Inferior parietal cortex (tissue), 1 donor: ENCODE measurements at regions not wholly inside any gene's neighbourhood (a gene's known extent, or its start where the extent isn't known, plus 50 kb on each side); places are given as distances from the start of the nearest gene placed in this dataset.

Experiments
- DNase-seq: peaks from one replicate; pipeline ENCODE4 v3.0.0-alpha.2; 2016; ENCODE audit errors: extremely low spot score

DNA sequence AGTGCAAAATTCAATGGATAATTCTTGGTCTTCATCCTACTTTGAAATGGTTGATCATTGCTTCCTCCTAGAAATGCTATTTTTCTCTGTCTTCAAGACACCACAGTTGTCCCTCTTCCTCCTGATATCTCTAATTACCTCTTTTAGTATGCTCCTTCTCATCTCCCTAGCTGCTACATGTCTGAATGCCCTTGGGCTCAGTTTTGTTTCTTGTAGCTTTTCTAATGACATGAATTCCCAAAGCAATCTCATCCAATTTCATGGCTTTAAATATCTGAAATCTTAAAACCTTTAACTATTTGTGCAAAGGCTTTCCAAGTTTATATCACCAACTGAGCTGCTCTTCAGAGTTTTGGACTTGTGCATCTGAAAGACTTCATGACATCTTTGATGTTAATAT lies 120.2 kb upstream of the RGS17 start:
- no peak for DNase-seq

DNA sequence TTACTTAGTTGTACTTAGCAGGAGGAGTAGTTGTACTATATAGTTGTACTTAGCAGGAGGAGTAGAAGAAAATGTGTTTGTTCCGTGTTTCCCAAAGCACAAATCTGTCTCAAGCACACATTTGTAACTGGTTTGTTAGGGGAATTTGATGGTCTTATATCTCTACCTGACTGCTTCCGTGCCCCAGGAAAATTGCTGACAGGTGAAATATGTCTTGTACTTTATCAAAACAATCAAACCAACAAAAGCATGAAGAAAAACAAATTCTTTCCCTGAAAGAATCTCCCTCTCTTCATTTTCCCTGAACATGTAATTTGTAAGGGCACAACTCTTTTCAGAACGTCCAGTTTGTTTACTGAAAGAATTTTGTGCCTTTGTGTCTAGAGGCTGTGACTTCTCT lies 106.6 kb upstream of the RGS17 start:
- DNase-seq = no peak

DNA sequence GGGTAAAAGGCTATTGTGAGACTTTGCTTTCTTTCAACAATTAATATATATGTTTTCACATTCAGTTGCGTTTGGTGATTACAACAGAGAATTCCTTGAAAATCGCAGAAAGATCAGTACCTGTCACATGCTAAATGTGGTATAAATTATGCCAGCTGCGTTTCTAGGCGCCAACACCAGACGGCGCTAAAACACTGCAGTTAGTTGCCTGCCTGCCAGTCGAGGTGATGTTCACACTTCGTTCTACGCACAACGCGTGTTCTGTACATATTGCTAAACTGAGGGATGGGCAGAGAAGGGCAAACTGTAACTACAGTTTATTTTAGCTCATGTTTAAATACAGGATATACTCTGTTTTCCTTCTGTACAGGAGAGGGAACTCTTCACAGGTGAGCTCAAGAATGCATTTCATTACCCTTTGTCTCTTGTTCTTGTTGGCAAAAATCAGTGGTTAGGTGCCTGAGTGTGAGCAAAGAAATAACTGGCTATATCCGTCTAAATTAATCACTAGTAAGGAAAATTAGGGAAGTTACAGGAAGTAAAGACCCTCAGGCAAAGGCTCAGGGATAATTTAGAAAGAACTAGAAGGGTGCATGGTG lies 100.1 kb upstream of the RGS17 start:
- DNase-seq = peak; percentile 73

DNA sequence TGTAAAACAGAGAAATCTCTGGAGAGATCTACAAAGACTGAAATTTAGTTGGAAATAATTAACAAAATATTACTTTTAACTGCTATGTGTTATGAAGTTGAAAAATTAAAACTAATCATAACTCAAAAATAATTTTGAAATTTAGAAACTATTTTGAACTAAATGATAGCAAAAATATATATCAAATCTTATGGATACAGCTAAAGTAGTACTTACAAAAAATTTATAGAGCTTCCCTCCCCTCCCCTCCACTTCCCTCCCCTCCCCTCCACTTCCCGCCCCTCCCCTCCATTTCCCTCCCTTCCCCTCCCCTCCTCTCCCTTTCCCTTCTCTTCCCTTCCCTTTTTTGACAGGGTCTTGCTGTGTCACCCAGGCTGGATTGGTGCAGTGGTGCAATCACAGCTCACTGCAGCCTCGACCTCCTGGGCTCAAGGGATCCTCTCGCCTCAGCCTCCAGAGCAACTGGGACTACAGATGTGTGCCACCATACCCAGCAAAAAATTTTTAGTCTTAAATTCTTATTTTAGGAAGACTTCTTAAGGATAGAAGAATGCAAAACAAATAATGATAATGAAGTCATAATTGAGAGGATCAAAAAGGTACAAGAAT lies 87.2 kb upstream of the RGS17 start:
- DNase-seq = no peak

DNA sequence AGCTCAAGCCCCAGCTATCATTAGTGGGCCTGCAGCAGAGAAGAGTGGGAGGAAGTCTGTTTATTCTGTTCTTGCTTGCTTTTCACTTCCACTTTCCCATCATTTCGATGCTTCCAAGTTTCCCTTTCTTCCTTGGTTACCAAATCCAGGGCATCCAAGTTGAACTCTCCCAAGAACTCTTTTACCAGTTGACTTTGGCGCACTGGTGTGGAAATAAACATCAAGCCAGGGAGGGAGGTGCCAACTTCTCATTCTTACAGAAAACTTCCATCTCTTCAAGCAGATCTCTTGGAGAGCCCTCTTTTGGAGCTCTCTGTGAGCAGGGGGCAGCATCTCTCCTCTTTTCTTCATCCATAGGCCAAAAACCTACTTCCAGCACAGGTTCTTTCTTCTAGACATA lies 85.7 kb upstream of the RGS17 start:
- DNase-seq = no peak

DNA sequence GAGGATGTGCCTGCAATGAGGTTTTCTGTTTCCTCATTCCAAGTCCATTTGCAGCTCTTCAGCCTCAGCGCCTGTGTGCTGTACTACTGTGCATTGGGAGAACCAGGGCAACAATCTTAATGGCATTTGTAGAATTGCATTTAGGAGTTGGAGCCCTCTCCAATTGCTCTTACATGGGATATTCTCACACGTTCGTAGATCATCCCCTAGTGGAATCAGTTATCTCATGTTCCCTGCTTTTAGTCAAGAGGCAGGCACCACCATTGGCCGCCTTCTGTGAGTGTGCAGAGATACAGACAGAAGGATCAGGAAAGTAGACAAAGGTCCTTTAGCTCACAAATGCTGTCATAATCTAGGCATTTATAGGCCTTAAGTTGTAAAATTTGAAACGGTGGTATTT lies 84.2 kb upstream of the RGS17 start:
- no peak for DNase-seq

DNA sequence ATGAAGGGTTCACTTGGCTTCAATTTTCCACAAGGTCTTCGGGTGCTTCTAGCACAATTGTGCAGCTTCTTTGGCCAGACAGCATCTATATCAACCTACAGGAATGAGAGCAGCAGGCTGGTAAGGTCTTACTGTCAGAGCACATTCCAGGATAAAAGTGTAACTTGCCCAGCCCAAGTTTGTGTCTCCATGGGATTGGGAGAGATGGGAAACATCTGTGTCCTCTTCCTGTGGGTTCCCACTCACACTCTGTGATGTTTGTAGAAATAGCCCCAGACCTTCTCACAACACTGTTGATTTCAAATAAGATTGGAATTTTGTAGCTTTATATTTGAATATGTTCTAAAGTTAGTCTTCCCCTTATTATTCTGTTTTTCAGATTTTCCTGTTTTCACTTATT lies 83.4 kb upstream of the RGS17 start:
- DNase-seq = no peak

DNA sequence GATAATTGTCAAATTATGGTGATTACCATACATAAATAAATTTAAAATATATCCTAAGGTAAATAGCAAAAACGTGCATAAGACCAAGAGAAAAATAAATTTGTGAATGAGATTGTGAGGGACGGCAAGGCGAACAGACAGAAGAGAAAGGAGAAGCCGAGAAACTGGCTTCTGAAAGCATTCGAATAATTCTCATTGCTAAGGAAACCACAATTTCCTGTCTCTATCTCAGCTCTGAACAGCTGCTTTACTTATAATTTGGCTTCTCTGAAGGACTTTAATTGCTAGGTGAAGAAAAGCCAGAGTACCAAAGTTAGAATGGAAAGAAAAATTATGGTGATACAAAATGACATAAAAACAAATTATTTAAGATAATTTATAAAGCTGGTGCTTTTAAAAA lies 79.0 kb upstream of the RGS17 start:
- no peak for DNase-seq

DNA sequence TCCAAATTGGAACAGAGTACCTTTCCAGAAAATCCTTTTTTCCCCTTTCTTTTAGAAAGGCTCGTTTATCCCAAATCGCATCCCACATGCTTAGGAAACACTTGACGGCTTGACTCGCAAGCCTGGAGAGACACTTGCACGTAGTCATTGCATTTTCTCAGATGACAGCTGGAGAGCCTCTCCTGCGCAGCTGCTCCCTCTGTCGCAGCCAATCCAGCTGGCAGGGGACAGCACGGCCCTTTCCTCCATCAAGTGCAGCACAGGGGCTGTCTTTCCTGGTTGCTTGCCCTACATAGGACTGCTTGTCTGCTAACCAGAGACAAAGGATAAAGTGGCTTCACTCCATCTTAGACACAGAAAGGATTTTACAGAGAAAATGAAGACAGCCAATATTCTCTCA lies 77.6 kb upstream of the RGS17 start:
- peak; percentile 9 for DNase-seq

DNA sequence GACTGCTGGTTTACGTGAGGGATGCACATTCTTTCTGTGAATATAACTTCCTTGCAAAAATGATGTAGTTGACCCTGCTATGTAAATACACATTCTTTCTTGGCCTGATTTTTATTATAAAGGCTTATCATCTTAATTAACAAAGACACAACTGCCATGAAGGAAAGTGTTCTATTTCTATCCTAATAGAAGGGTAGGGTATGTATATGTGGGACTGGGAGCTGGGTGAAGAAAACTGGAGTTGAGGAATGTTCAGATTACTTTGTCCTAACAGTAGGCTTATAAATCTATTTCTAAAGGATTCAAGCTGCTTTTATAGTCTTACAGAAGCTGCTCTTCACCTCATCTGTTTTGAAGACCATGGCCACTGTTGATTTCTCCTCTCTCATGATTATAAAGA lies 76.5 kb upstream of the RGS17 start:
- DNase-seq = no peak

DNA sequence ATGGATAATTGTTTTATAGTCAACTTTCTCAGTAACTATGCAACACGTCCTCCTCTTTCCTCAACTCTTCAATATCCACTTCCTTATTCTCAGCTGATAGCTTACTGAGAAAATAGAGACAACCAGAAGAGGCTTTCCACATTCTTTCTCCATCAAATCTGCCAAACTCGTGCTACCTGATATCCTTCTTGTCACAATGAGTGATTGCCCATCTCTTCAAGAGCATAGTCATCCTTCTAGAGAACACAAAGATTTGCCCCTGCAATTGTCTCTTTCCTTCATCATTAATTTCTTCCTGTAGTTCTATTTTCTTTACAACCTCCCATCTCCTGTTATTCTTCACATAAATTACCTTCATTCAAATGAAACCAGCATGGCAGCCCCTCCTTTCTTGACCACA lies 75.9 kb upstream of the RGS17 start:
- no peak for DNase-seq

DNA sequence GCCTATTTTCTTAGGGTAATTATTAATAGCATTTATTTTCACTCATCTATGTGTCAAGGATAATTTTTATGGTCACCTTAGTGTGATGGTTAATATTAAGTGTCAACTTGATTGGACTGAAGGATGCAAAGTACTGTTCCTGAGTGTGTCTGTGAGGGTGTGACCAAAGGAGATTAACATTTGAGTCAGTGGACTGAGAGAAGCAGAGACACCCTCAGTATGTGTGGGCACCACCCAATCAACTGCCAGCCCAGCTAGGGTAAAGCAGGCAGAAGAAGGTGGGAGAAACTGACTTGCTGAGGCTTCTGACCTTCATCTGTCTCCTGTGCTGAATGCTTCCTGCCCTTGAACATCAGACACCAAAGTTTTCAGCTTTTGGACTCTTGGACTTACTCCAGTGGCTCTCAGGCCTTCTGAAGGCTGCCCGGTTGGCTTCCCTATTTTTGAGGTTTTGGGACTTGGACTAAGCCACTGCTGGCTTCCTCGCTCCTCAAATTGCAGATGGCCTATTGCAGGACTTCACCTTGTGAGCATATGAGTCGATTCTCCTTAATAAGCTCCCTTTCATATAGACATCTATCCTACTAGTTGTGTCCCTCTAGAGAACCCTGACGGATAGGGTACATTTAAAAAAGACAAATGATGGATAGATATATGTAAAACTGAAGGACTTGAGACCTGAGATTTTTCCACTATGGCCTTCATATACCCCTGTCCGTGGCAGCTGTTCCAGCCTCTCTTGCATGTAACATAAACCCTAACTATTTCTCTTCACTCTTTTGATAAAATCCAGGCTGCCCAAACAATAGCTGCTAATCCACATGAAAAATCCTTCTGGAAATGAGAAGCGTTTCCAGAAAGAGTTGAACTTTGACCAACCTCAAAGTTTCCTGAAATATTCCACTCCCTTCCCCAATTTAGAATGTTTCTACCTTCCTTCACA lies 62.1 kb upstream of the RGS17 start:
- DNase-seq = no peak

DNA sequence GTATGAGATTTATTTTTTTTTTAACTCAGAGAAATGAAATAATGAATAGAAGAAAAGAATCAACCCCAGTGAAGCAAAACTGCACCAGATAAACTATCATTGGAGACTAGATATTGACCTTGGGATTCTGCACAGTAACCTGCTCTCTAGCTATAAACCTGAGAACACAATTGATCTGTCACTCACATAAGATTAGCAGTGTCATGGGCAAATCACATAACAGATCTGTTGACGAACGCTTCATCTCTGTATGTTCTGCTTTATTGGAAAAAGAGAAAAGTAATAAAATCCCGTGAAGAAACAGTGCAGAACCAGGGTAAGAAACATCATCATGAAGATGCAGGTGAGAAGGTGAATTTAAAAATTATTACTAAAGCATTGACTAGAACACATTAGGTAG lies 52.8 kb upstream of the RGS17 start:
- no peak for DNase-seq
